ENCODE measurements at regions not wholly inside any gene's neighbourhood (a gene's known extent, or its start where the extent isn't known, plus 50 kb on each side); places are given as distances from the start of the nearest gene placed in this dataset.
"Not testable (repeated sequence)": the region's sequence is repeated elsewhere in the genome, so short reads cannot be mapped to it uniquely, and the experiment has no call there.

GRCh38 chr1:157219182-157219581 is 81.0 kb upstream of the ETV3 start:
- H3K4me3 ChIP-seq = no peak overlapping the region
- DNase-seq (no peak), ATAC-seq (no peak)
- H3K4me1 ChIP-seq (ENCODE audit: low read depth) = no peaks in the 10 kb centered on the region
- H3K36me3 ChIP-seq (ENCODE audit: low read depth) = no peaks in the 10 kb centered on the region
- peaks cover 4% of the 10 kb centered on the region for H3K9me3 ChIP-seq
- TF ChIP-seq, protein P1, sequence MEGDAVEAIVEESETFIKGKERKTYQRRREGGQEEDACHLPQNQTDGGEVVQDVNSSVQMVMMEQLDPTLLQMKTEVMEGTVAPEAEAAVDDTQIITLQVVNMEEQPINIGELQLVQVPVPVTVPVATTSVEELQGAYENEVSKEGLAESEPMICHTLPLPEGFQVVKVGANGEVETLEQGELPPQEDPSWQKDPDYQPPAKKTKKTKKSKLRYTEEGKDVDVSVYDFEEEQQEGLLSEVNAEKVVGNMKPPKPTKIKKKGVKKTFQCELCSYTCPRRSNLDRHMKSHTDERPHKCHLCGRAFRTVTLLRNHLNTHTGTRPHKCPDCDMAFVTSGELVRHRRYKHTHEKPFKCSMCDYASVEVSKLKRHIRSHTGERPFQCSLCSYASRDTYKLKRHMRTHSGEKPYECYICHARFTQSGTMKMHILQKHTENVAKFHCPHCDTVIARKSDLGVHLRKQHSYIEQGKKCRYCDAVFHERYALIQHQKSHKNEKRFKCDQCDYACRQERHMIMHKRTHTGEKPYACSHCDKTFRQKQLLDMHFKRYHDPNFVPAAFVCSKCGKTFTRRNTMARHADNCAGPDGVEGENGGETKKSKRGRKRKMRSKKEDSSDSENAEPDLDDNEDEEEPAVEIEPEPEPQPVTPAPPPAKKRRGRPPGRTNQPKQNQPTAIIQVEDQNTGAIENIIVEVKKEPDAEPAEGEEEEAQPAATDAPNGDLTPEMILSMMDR (IDR thresholded peaks at IDR 0.05) = no peak
- intact Hi-C loops (cut with DNase I, micrococcal nuclease) = no loop called here

DNA sequence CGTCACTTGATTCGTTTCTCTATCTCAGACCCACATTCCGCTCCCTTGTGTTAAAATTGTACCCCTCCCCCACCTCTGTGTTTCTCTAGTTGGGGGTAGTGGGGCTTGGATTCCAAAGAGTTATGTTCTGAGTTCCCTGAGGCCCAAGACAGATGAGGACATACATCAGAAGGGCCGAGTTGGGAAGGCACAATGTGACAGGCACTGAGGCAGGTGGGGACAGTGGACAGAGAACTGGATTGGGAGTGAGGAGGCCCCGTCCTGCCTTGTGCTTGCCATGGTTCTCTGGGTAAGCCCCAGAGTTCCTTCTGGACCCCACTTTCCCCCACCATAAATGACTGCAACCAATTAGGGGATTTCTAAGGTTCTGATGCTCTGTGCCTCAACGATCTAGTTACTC is 80.5 kb upstream of the ETV3 start:
- TF ChIP-seq, protein P1 (IDR thresholded peaks at IDR 0.05) = no peak
- intact Hi-C loops (cut with DNase I, micrococcal nuclease) = no loop called here
- Histone ChIP-seq H3K9me3 (peaks cover 10% of the 10 kb centered on the region), H3K36me3 (ENCODE audit: low read depth) (no peaks in the 10 kb centered on the region), H3K4me1 (ENCODE audit: low read depth) (no peaks in the 10 kb centered on the region), H3K4me3 (no peak overlapping the region)
- ATAC-seq = no peak
- DNase-seq = no peak

DNA sequence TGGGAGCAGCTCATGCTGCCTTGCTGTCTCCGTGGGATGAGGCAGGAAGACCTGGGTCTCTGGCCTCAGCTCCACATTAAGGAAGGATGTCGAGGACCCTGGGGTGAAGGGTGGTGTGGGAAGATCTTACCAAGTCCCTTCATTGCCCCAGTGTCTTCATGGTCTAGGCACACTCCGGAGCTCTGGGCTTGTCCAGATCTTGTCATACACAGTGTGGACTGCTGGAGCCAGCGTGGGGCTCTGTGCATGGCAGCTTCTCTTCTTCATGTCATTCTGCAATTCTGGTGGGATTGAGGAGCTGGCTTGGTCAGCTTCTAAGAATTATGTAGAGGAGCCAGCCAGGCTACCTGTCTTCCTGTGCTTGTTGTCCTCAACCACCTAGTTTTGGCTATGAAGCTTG is 79.3 kb upstream of the ETV3 start:
- DNase-seq (no peak), ATAC-seq (no peak)
- H3K4me1 ChIP-seq (ENCODE audit: low read depth) = no peaks in the 10 kb centered on the region
- TF ChIP-seq, protein P1 (IDR thresholded peaks at IDR 0.05) = no peak
- intact Hi-C loops (cut with DNase I, micrococcal nuclease) = no loop called here
- no peaks in the 10 kb centered on the region for H3K36me3 ChIP-seq (ENCODE audit: low read depth)
- no peak overlapping the region for H3K4me3 ChIP-seq
- peaks cover 15% of the 10 kb centered on the region for H3K9me3 ChIP-seq

- DNase-seq = no peak
- no peak for ATAC-seq
- H3K9me3 ChIP-seq = peaks cover 15% of the 10 kb centered on the region
- no peaks in the 10 kb centered on the region for H3K36me3 ChIP-seq (ENCODE audit: low read depth)
- intact Hi-C loops (cut with DNase I, micrococcal nuclease) = no loop called here
- TF ChIP-seq, protein P1 (IDR thresholded peaks at IDR 0.05) = no peak
- no peak overlapping the region for H3K4me3 ChIP-seq
- no peaks in the 10 kb centered on the region for H3K4me1 ChIP-seq (ENCODE audit: low read depth)
These were observed 75.6 kb upstream of the ETV3 start for GRCh38 chr1:157213836-157214235.

- peaks cover 13% of the 10 kb centered on the region for H3K9me3 ChIP-seq
- TF ChIP-seq, protein P1 (IDR thresholded peaks at IDR 0.05) = no peak
- no peak overlapping the region for H3K4me3 ChIP-seq
- DNase-seq = no peak
- intact Hi-C loops (cut with DNase I, micrococcal nuclease) = no loop called here
- H3K36me3 ChIP-seq (ENCODE audit: low read depth) = no peaks in the 10 kb centered on the region
- no peak for ATAC-seq
- H3K4me1 ChIP-seq (ENCODE audit: low read depth) = no peaks in the 10 kb centered on the region
These were observed 71.3 kb upstream of the ETV3 start for GRCh38 chr1:157209514-157209913.

DNA sequence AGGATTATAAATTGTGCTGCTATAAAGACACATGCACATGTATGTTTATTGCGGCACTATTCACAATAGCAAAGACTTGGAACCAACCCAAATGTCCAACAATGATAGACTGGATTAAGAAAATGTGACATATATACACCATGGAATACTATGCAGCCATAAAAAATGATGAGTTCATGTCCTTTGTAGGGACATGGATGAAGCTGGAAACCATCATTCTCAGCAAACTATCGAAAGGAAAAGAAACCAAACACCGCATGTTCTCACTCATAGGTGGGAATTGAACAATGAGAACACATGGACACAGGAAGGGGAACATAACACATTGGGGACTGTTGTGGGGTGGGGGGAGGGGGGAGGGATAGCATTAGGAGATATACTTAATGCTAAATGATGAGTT is 67.8 kb upstream of the ETV3 start:
- DNase-seq; H3K4me1 ChIP-seq (ENCODE audit: low read depth); H3K4me3 ChIP-seq; H3K9me3 ChIP-seq; ATAC-seq; H3K36me3 ChIP-seq (ENCODE audit: low read depth); intact Hi-C loops (cut with DNase I, micrococcal nuclease): not testable (repeated sequence)
